Activated B cell treated with CpG ODN at 0.5 μM for 24 hours (primary cell): ENCODE measurements at regions not wholly inside any gene's neighbourhood (a gene's known extent, or its start where the extent isn't known, plus 50 kb on each side); places are given as distances from the start of the nearest gene placed in this dataset.

Source experiments
- ATAC-seq: fragments of 200-7000 bp; cut with Tn5 transposase; one replicate; pipeline ENCODE4 v1.10.0; 2021; ENCODE audit warnings: low read depth, mild to moderate bottlenecking, moderate library complexity
- CTCF ChIA-PET: fragments of 350-600 bp; sonication (Branson Sonifier 250); formaldehyde crosslinking; loops from one replicate; lab custom pipeline; 2021; ENCODE audit warnings: antibody characterized with exemption; lab: Charles Lee
- POLR2A ChIA-PET: fragments of 350-600 bp; sonication (Branson Sonifier 250); formaldehyde crosslinking; loops from one replicate; lab custom pipeline; 2021; ENCODE audit warnings: antibody characterized with exemption; lab: Charles Lee
- DNase-seq: peaks from one replicate; pipeline ENCODE4 v3.0.0; 2022
- H3K27ac Mint-ChIP-seq: one replicate; pipeline ENCODE4 v1.8.0; 2020; ENCODE audit warnings: mixed read lengths
- H3K27me3 Mint-ChIP-seq: one replicate; pipeline ENCODE4 v1.8.0; 2021; ENCODE audit warnings: mixed read lengths
- H3K36me3 Mint-ChIP-seq: one replicate; pipeline ENCODE4 v1.8.0; 2021; ENCODE audit warnings: low read depth, mixed read lengths
- H3K4me1 Mint-ChIP-seq: one replicate; pipeline ENCODE4 v1.8.0; 2021; ENCODE audit warnings: mixed read lengths
- H3K4me3 Mint-ChIP-seq: one replicate; pipeline ENCODE4 v1.8.0; 2020; ENCODE audit warnings: mild to moderate bottlenecking, mixed read lengths
- H3K9me3 Mint-ChIP-seq: one replicate; pipeline ENCODE4 v1.8.0; 2020; ENCODE audit warnings: mixed read lengths
- intact Hi-C: fragments of 100-400 bp; cut with micrococcal nuclease; formaldehyde crosslinking; loops from one replicate; pipeline ENCODE4 v1.15.1; 2024
- TF ChIP-seq, protein P1 (sequence below): fragments of 200-600 bp; IDR thresholded peaks from one replicate; pipeline ENCODE4 v1.8.0; 2022; ENCODE audit warnings: antibody characterized with exemption, mild to moderate bottlenecking

- no peak for ATAC-seq
- no peak overlapping the region for H3K27ac Mint-ChIP-seq
- H3K4me1 Mint-ChIP-seq = no peaks in the 10 kb centered on the region
- H3K4me3 Mint-ChIP-seq = no peak overlapping the region
- DNase-seq = no peak
- H3K36me3 Mint-ChIP-seq = no peaks in the 10 kb centered on the region
- CTCF ChIA-PET = no interaction called here
- POLR2A ChIA-PET = no interaction called here
- no peaks in the 10 kb centered on the region for H3K27me3 Mint-ChIP-seq
- TF ChIP-seq, protein P1, sequence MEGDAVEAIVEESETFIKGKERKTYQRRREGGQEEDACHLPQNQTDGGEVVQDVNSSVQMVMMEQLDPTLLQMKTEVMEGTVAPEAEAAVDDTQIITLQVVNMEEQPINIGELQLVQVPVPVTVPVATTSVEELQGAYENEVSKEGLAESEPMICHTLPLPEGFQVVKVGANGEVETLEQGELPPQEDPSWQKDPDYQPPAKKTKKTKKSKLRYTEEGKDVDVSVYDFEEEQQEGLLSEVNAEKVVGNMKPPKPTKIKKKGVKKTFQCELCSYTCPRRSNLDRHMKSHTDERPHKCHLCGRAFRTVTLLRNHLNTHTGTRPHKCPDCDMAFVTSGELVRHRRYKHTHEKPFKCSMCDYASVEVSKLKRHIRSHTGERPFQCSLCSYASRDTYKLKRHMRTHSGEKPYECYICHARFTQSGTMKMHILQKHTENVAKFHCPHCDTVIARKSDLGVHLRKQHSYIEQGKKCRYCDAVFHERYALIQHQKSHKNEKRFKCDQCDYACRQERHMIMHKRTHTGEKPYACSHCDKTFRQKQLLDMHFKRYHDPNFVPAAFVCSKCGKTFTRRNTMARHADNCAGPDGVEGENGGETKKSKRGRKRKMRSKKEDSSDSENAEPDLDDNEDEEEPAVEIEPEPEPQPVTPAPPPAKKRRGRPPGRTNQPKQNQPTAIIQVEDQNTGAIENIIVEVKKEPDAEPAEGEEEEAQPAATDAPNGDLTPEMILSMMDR = no peak
- intact Hi-C loops = no loop called here
- H3K9me3 Mint-ChIP-seq = peaks cover 4% of the 10 kb centered on the region
These were observed 63.4 kb upstream of the NAV3 start for GRCh38 chr12:77767335-77767734.

GRCh38 chr12:77766224-77766623 is 64.5 kb upstream of the NAV3 start:
- intact Hi-C loops = no loop called here
- no peak overlapping the region for H3K27ac Mint-ChIP-seq
- H3K9me3 Mint-ChIP-seq = peaks cover 4% of the 10 kb centered on the region
- no peak for ATAC-seq
- DNase-seq = no peak
- POLR2A ChIA-PET = no interaction called here
- no peak overlapping the region for H3K4me3 Mint-ChIP-seq
- CTCF ChIA-PET = no interaction called here
- TF ChIP-seq, protein P1 = no peak
- no peaks in the 10 kb centered on the region for H3K27me3 Mint-ChIP-seq
- no peaks in the 10 kb centered on the region for H3K4me1 Mint-ChIP-seq
- no peaks in the 10 kb centered on the region for H3K36me3 Mint-ChIP-seq

DNA sequence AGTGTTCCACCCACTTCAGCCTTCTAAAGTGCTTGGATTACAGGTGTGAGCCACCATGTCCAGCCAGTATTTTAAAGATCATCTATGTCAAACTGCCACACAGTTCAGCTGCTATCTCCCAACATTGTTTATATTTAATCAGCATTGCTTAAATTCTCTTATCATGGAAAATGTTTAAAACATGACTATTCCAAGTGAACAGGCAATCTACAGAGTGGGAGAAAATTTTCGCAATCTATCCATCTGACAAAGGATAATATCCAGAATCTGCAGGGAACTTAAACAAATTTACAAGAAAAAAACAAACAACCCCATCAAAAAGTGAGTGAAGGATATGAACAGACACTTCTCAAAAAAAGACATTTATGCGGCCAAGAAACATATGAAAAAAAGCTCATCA is 69.4 kb upstream of the NAV3 start:
- ATAC-seq (no peak), DNase-seq (no peak)
- Mint-ChIP-seq H3K27ac (no peak overlapping the region), H3K4me1 (no peaks in the 10 kb centered on the region), H3K4me3 (no peak overlapping the region), H3K9me3 (no peaks in the 10 kb centered on the region), H3K36me3 (no peaks in the 10 kb centered on the region), H3K27me3 (no peaks in the 10 kb centered on the region)
- TF ChIP-seq, protein P1 = no peak
- CTCF ChIA-PET = no interaction called here
- POLR2A ChIA-PET = no interaction called here
- intact Hi-C loops = no loop called here

DNA sequence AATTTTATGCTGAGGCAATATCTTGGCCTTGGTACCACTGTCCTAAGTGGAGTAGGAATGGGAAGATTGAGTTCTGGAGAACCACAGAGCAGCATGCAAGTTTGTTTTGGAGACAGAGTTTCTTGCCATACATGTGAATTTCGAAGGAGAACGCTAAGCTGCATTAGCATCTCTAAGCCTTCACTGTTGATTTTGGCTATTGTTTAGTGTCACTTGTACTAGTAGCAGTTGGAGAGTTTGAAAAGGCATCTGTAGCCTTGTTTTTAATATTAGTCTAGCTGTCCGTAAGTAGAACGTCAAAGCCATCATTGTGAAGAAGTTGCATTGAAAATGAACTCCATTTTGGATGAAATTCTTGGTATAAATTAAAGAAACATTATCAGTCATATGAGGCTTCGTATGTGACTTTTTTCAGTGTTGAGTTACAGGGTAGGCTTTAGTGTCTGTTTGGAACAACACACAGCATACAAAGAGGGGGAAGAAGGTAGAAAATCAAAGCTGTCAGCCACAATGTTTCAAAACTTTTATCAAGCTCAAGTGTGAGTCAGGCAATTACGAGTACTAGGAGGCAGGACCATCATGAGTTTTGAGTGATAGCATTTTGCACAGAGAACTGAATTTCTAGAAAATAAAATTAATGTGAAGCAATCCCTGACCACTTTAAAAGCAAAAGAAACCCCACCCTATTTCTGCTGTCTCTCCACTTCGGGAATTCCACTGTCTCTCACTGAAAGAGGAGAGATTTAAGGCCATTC is 70.2 kb upstream of the NAV3 start:
- H3K9me3 Mint-ChIP-seq = no peaks in the 10 kb centered on the region
- intact Hi-C loops = no loop called here
- TF ChIP-seq, protein P1 = no peak
- H3K4me1 Mint-ChIP-seq = no peaks in the 10 kb centered on the region
- ChIA-PET POLR2A (no interaction called here), CTCF (no interaction called here)
- H3K36me3 Mint-ChIP-seq = no peaks in the 10 kb centered on the region
- ATAC-seq (no peak), DNase-seq (no peak)
- H3K27ac Mint-ChIP-seq = no peak overlapping the region
- H3K27me3 Mint-ChIP-seq = no peaks in the 10 kb centered on the region
- H3K4me3 Mint-ChIP-seq = no peak overlapping the region

GRCh38 chr12:77754086-77754485 is 76.6 kb upstream of the NAV3 start:
- Mint-ChIP-seq H3K9me3 (no peaks in the 10 kb centered on the region), H3K36me3 (no peaks in the 10 kb centered on the region), H3K27ac (no peak overlapping the region), H3K4me1 (no peaks in the 10 kb centered on the region), H3K27me3 (no peaks in the 10 kb centered on the region), H3K4me3 (no peak overlapping the region)
- DNase-seq (no peak), ATAC-seq (no peak)
- POLR2A ChIA-PET = no interaction called here
- CTCF ChIA-PET = no interaction called here
- intact Hi-C loops = no loop called here
- TF ChIP-seq, protein P1 = no peak
